HL-60 (cell line): ENCODE measurements at regions not wholly inside any gene's neighbourhood (a gene's known extent, or its start where the extent isn't known, plus 50 kb on each side); places are given as distances from the start of the nearest gene placed in this dataset.

Experiments
- DNase-seq, 2 experiments: peaks; one replicate each; pipeline ENCODE4 v3.0.0-alpha.2; 2010 to 2020; ENCODE audit warnings: low read depth in 1 of 2, low spot score in 1 of 2
- H3K27ac ChIP-seq: fragments of 250-450 bp; sonication (Bioruptor Pico); replicated peaks from 2 replicates; pipeline ENCODE4 v1.5.1; 2020; ENCODE audit warnings: mild to moderate bottlenecking, moderate library complexity
- H3K27me3 ChIP-seq: fragments of 250-450 bp; sonication (Bioruptor Pico); 2 replicates; pipeline ENCODE4 v1.5.1; 2021; ENCODE audit warnings: mild to moderate bottlenecking, moderate library complexity; ENCODE audit not compliant: insufficient read depth, poor library complexity, severe bottlenecking
- H3K4me3 ChIP-seq: replicated peaks from 2 replicates; pipeline ENCODE4 v1.5.1; 2011; ENCODE audit warnings: mild to moderate bottlenecking, control low read depth, low read length; ENCODE audit not compliant: insufficient read depth
- CTCF ChIP-seq: IDR thresholded peaks from one replicate; pipeline ENCODE4 v1.5.1; 2011; ENCODE audit warnings: low read length, control low read depth, inconsistent platforms; ENCODE audit not compliant: insufficient read depth
- GABPA ChIP-seq: IDR thresholded peaks from 2 replicates; pipeline ENCODE4 v1.6.1; 2012; ENCODE audit warnings: low read depth
- POLR2AphosphoS5 ChIP-seq: IDR thresholded peaks from 2 replicates; pipeline ENCODE4 v1.6.1; 2012; ENCODE audit warnings: low read depth
- REST ChIP-seq: IDR thresholded peaks from 2 replicates; pipeline ENCODE4 v1.6.1; 2012; ENCODE audit warnings: low read depth; ENCODE audit not compliant: insufficient replicate concordance
- SPI1 ChIP-seq: IDR thresholded peaks from 2 replicates; pipeline ENCODE4 v1.6.1; 2012; ENCODE audit warnings: low read depth, mild to moderate bottlenecking, borderline replicate concordance

- no peaks in the 10 kb centered on the region for H3K27me3 ChIP-seq
- TF ChIP-seq REST (no peak), GABPA (no peak), POLR2AphosphoS5 (no peak), SPI1 (no peak), CTCF (no peak)
- H3K4me3 ChIP-seq = no peak overlapping the region
- DNase-seq = no peak
- no peak overlapping the region for H3K27ac ChIP-seq
These were observed 521.4 kb upstream of the CAMK1G start for GRCh38 chr1:209062081-209062620.

GRCh38 chr1:209062863-209063262 lies 520.7 kb upstream of the CAMK1G start:
- no peak for DNase-seq
- Histone ChIP-seq H3K27me3 (no peaks in the 10 kb centered on the region), H3K27ac (no peak overlapping the region), H3K4me3 (no peak overlapping the region)
- no peak for TF ChIP-seq REST

- DNase-seq = no peak
- Histone ChIP-seq H3K4me3 (no peak overlapping the region), H3K27me3 (no peaks in the 10 kb centered on the region), H3K27ac (no peak overlapping the region)
- TF ChIP-seq REST = no peak
- no peak for TF ChIP-seq POLR2AphosphoS5
- no peak for TF ChIP-seq CTCF
These were observed 519.5 kb upstream of the CAMK1G start for GRCh38 chr1:209063767-209064659.
